ENCODE measurements at regions not wholly inside any gene's neighbourhood (a gene's known extent, or its start where the extent isn't known, plus 50 kb on each side); places are given as distances from the start of the nearest gene placed in this dataset.

- TF ChIP-seq CTCF (IDR thresholded peaks at IDR 0.05; ENCODE audit: borderline replicate concordance, extremely low read depth, low read length, poor library complexity, severe bottlenecking) = no peak
- TF ChIP-seq EZH2 (IDR thresholded peaks at IDR 0.05; ENCODE audit: borderline replicate concordance, low read depth, low read length, severe bottlenecking) = no peak
Measured at GRCh38 chr12:34604631-34605509, 582.6 kb downstream of the ALG10 start.

Measured in DND-41 (cell line).